Loucy (cell line): ENCODE measurements at regions not wholly inside any gene's neighbourhood (a gene's known extent, or its start where the extent isn't known, plus 50 kb on each side); places are given as distances from the start of the nearest gene placed in this dataset.

ENCODE experiments used
- EZH2phosphoT487 ChIP-seq: fragments of 200-600 bp; IDR thresholded peaks from 2 replicates; pipeline ENCODE4 v1.6.1; 2018; ENCODE audit warnings: antibody characterized with exemption, mild to moderate bottlenecking, moderate library complexity, borderline replicate concordance
- TF ChIP-seq, protein P1 (sequence below): fragments of 200-600 bp; sonication (generic); conservative IDR thresholded peaks from 2 replicates; pipeline ENCODE4 v1.5.1; 2014; ENCODE audit warnings: mild to moderate bottlenecking, antibody characterized with exemption, low read length

DNA sequence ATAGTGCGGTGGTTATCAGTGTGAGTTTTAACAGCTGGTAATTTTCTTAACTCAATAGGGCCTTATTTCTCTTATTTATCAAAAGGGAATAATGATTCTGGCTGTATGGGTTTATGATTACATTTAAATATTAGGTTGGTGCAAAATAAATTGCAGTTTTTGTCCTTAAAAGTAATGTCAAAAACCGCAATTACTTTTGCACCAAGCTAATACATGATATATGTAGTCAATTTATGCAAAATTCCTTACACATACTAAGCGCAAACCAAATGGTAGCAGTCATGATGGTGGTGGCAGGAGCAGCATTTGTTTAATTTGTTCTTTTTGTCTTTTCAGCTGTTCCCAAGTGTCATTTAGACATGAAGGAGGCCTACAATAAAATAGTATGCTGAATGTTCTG lies 1777.1 kb downstream of the OLFM4 start:
- TF ChIP-seq, protein P1, sequence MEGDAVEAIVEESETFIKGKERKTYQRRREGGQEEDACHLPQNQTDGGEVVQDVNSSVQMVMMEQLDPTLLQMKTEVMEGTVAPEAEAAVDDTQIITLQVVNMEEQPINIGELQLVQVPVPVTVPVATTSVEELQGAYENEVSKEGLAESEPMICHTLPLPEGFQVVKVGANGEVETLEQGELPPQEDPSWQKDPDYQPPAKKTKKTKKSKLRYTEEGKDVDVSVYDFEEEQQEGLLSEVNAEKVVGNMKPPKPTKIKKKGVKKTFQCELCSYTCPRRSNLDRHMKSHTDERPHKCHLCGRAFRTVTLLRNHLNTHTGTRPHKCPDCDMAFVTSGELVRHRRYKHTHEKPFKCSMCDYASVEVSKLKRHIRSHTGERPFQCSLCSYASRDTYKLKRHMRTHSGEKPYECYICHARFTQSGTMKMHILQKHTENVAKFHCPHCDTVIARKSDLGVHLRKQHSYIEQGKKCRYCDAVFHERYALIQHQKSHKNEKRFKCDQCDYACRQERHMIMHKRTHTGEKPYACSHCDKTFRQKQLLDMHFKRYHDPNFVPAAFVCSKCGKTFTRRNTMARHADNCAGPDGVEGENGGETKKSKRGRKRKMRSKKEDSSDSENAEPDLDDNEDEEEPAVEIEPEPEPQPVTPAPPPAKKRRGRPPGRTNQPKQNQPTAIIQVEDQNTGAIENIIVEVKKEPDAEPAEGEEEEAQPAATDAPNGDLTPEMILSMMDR: no peak
- no peak for TF ChIP-seq EZH2phosphoT487
